ENCODE measurements at regions not wholly inside any gene's neighbourhood (a gene's known extent, or its start where the extent isn't known, plus 50 kb on each side); places are given as distances from the start of the nearest gene placed in this dataset.

DNA sequence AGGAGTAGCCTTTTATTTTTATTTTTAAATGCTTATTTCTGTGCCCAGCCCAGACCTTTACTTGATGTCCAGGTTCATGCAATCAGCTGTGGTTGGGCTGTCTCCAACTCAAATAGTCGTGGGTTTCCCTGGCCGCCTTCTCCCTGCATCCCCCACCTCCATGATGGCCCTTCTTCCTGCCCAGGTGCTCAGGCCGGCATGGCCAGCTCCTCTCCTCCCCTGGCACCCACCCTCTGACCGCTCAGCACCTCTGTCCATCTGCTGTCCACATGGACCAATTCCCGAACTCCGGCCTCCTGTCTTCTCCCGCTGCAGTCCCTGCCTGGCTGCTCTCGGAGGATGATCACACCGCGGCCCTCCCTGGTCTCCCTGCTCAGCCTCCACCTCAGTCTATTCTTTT lies 81.2 kb upstream of the SULF2 start:
- TF ChIP-seq, protein P1, sequence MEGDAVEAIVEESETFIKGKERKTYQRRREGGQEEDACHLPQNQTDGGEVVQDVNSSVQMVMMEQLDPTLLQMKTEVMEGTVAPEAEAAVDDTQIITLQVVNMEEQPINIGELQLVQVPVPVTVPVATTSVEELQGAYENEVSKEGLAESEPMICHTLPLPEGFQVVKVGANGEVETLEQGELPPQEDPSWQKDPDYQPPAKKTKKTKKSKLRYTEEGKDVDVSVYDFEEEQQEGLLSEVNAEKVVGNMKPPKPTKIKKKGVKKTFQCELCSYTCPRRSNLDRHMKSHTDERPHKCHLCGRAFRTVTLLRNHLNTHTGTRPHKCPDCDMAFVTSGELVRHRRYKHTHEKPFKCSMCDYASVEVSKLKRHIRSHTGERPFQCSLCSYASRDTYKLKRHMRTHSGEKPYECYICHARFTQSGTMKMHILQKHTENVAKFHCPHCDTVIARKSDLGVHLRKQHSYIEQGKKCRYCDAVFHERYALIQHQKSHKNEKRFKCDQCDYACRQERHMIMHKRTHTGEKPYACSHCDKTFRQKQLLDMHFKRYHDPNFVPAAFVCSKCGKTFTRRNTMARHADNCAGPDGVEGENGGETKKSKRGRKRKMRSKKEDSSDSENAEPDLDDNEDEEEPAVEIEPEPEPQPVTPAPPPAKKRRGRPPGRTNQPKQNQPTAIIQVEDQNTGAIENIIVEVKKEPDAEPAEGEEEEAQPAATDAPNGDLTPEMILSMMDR (IDR thresholded peaks at IDR 0.05) = no peak
- no peak for TF ChIP-seq POLR2A (IDR thresholded peaks at IDR 0.05)
